GM18511 (cell line): ENCODE measurements at regions not wholly inside any gene's neighbourhood (a gene's known extent, or its start where the extent isn't known, plus 50 kb on each side); places are given as distances from the start of the nearest gene placed in this dataset.

Experiments
- ATAC-seq: cut with Tn5 transposase; IDR thresholded peaks from one replicate; pipeline ENCODE4 v1.9.1; 2021; ENCODE audit warnings: mild to moderate bottlenecking, moderate library complexity; ENCODE audit not compliant: unreplicated experiment

- no peak for ATAC-seq
Measured at GRCh38 chr15:97425596-97425995, 534.9 kb upstream of the ARRDC4 start.

GRCh38 chr15:97443101-97443500, 517.4 kb upstream of the ARRDC4 start:
- no peak for ATAC-seq

- ATAC-seq: no peak
Measured at GRCh38 chr15:97446138-97446537, 514.4 kb upstream of the ARRDC4 start.

GRCh38 chr15:97456521-97457202, 503.8 kb upstream of the ARRDC4 start:
- ATAC-seq: no peak

GRCh38 chr15:97457203-97457847, 503.2 kb upstream of the ARRDC4 start:
- ATAC-seq: no peak

GRCh38 chr15:97459771-97460170, 500.7 kb upstream of the ARRDC4 start:
- no peak for ATAC-seq

GRCh38 chr15:97461226-97461625, 499.3 kb upstream of the ARRDC4 start:
- no peak for ATAC-seq

GRCh38 chr15:97463696-97464095, 496.8 kb upstream of the ARRDC4 start:
- ATAC-seq: no peak

- no peak for ATAC-seq
Measured at GRCh38 chr15:97470417-97470816, 490.1 kb upstream of the ARRDC4 start.

GRCh38 chr15:97473627-97474026, 486.9 kb upstream of the ARRDC4 start:
- ATAC-seq: no peak

- no peak for ATAC-seq
Measured at GRCh38 chr15:97479957-97480356, 480.5 kb upstream of the ARRDC4 start.

GRCh38 chr15:97482521-97482920, 478.0 kb upstream of the ARRDC4 start:
- ATAC-seq: no peak

- ATAC-seq: no peak
Measured at GRCh38 chr15:97483232-97483631, 477.3 kb upstream of the ARRDC4 start.

GRCh38 chr15:97490429-97490828, 470.1 kb upstream of the ARRDC4 start:
- no peak for ATAC-seq

GRCh38 chr15:97501291-97501690, 459.2 kb upstream of the ARRDC4 start:
- no peak for ATAC-seq

- ATAC-seq: no peak
Measured at GRCh38 chr15:97502038-97502437, 458.5 kb upstream of the ARRDC4 start.

GRCh38 chr15:97504031-97504792, 456.3 kb upstream of the ARRDC4 start:
- no peak for ATAC-seq

GRCh38 chr15:97517737-97518136, 442.8 kb upstream of the ARRDC4 start:
- no peak for ATAC-seq

GRCh38 chr15:97520689-97521088, 439.8 kb upstream of the ARRDC4 start:
- no peak for ATAC-seq

GRCh38 chr15:97521381-97522285, 438.9 kb upstream of the ARRDC4 start:
- no peak for ATAC-seq

- ATAC-seq: no peak
Measured at GRCh38 chr15:97522347-97522746, 438.2 kb upstream of the ARRDC4 start.
